KMS-11 (cell line): ENCODE measurements at regions not wholly inside any gene's neighbourhood (a gene's known extent, or its start where the extent isn't known, plus 50 kb on each side); places are given as distances from the start of the nearest gene placed in this dataset.

Experiments used
- H2AFZ ChIP-seq: fragments of 200-600 bp; sonication (generic); 2 replicates; pipeline ENCODE4 v1.6.1; 2016; ENCODE audit warnings: antibody characterized with exemption, mixed run types, low read depth
- H3K27ac ChIP-seq: fragments of 200-600 bp; sonication (generic); 2 replicates; pipeline ENCODE4 v1.6.1; 2016; ENCODE audit warnings: mild to moderate bottlenecking, mixed run types
- H3K27me3 ChIP-seq: fragments of 200-600 bp; sonication (generic); 2 replicates; pipeline ENCODE4 v1.6.1; 2017; ENCODE audit warnings: mild to moderate bottlenecking, low read depth, mixed run types, moderate library complexity; ENCODE audit not compliant: insufficient read depth
- H3K36me3 ChIP-seq: fragments of 200-600 bp; sonication (generic); 2 replicates; pipeline ENCODE4 v1.6.1; 2017; ENCODE audit warnings: mild to moderate bottlenecking, mixed run types; ENCODE audit not compliant: insufficient read depth
- H3K4me1 ChIP-seq: fragments of 200-600 bp; sonication (generic); 2 replicates; pipeline ENCODE4 v1.6.1; 2016; ENCODE audit warnings: mild to moderate bottlenecking, low read depth, mixed run types; ENCODE audit not compliant: poor library complexity, severe bottlenecking
- H3K4me2 ChIP-seq: fragments of 200-600 bp; sonication (generic); 2 replicates; pipeline ENCODE4 v1.7.0; 2016; ENCODE audit warnings: mild to moderate bottlenecking, mixed run types
- H3K4me3 ChIP-seq: fragments of 200-600 bp; sonication (generic); IDR thresholded peaks from 2 replicates; pipeline ENCODE4 v1.6.1; 2017; ENCODE audit warnings: low read depth, low read length, mixed read lengths; ENCODE audit not compliant: insufficient read depth
- H3K79me2 ChIP-seq: fragments of 200-600 bp; sonication (generic); 2 replicates; pipeline ENCODE4 v1.6.1; 2016; ENCODE audit warnings: low read depth, mixed run types; ENCODE audit not compliant: insufficient read depth
- H3K9ac ChIP-seq: fragments of 200-600 bp; sonication (generic); 2 replicates; pipeline ENCODE4 v1.6.1; 2016; ENCODE audit warnings: mild to moderate bottlenecking, mixed run types
- H4K20me1 ChIP-seq: fragments of 200-600 bp; sonication (generic); 2 replicates; pipeline ENCODE4 v1.6.1; 2016; ENCODE audit warnings: mild to moderate bottlenecking, mixed run types; ENCODE audit not compliant: insufficient read depth
- CTCF ChIP-seq: fragments of 200-600 bp; sonication (generic); conservative IDR thresholded peaks from 2 replicates; pipeline ENCODE4 v1.6.1; 2017; ENCODE audit warnings: low read depth, mild to moderate bottlenecking, antibody characterized with exemption, low read length, moderate library complexity, mixed read lengths

- no peak overlapping the region for H3K4me2 ChIP-seq
- H3K27me3 ChIP-seq, result no peaks in the 10 kb centered on the region
- no peaks in the 10 kb centered on the region for H3K79me2 ChIP-seq
- peak; percentile 43 for TF ChIP-seq CTCF
- H3K9ac ChIP-seq, result no peak overlapping the region
- no peak overlapping the region for H2AFZ ChIP-seq
- no peaks in the 10 kb centered on the region for H4K20me1 ChIP-seq
- H3K4me3 ChIP-seq, result no peak overlapping the region
- H3K4me1 ChIP-seq, result no peaks in the 10 kb centered on the region
- H3K27ac ChIP-seq, result no peak overlapping the region
- H3K36me3 ChIP-seq, result no peaks in the 10 kb centered on the region
Observed at GRCh38 chr2:217166241-217166850, 306.5 kb upstream of the TNP1 start.

GRCh38 chr2:217165547-217165946 lies 305.7 kb upstream of the TNP1 start:
- no peaks in the 10 kb centered on the region for H3K36me3 ChIP-seq
- no peak overlapping the region for H3K27ac ChIP-seq
- no peaks in the 10 kb centered on the region for H3K4me1 ChIP-seq
- H2AFZ ChIP-seq, result no peak overlapping the region
- TF ChIP-seq CTCF, result no peak
- H3K27me3 ChIP-seq, result no peaks in the 10 kb centered on the region
- no peak overlapping the region for H3K4me2 ChIP-seq
- no peaks in the 10 kb centered on the region for H3K79me2 ChIP-seq
- H3K9ac ChIP-seq, result no peak overlapping the region
- H4K20me1 ChIP-seq, result no peaks in the 10 kb centered on the region
- H3K4me3 ChIP-seq, result no peak overlapping the region

GRCh38 chr2:217163987-217164386 lies 304.1 kb upstream of the TNP1 start:
- no peak overlapping the region for H3K27ac ChIP-seq
- no peaks in the 10 kb centered on the region for H3K4me1 ChIP-seq
- no peak overlapping the region for H3K4me3 ChIP-seq
- H3K27me3 ChIP-seq, result no peaks in the 10 kb centered on the region
- H3K9ac ChIP-seq, result no peak overlapping the region
- H3K79me2 ChIP-seq, result no peaks in the 10 kb centered on the region
- TF ChIP-seq CTCF, result no peak
- H2AFZ ChIP-seq, result no peak overlapping the region
- no peaks in the 10 kb centered on the region for H4K20me1 ChIP-seq
- H3K36me3 ChIP-seq, result no peaks in the 10 kb centered on the region
- no peak overlapping the region for H3K4me2 ChIP-seq

GRCh38 chr2:217162533-217162932 lies 302.7 kb upstream of the TNP1 start:
- Histone ChIP-seq H2AFZ (no peak overlapping the region), H3K4me2 (no peak overlapping the region), H3K27ac (no peak overlapping the region), H3K79me2 (no peaks in the 10 kb centered on the region), H3K4me1 (no peaks in the 10 kb centered on the region), H4K20me1 (no peaks in the 10 kb centered on the region), H3K36me3 (no peaks in the 10 kb centered on the region), H3K27me3 (no peaks in the 10 kb centered on the region), H3K9ac (no peak overlapping the region), H3K4me3 (no peak overlapping the region)
- no peak for TF ChIP-seq CTCF
